Loucy (cell line): ENCODE measurements at regions not wholly inside any gene's neighbourhood (a gene's known extent, or its start where the extent isn't known, plus 50 kb on each side); places are given as distances from the start of the nearest gene placed in this dataset.

Experiments
- EZH2phosphoT487 ChIP-seq: fragments of 200-600 bp; IDR thresholded peaks from 2 replicates; pipeline ENCODE4 v1.6.1; 2018; ENCODE audit warnings: antibody characterized with exemption, mild to moderate bottlenecking, moderate library complexity, borderline replicate concordance
- TF ChIP-seq, protein P1 (sequence below): fragments of 200-600 bp; sonication (generic); conservative IDR thresholded peaks from 2 replicates; pipeline ENCODE4 v1.5.1; 2014; ENCODE audit warnings: mild to moderate bottlenecking, antibody characterized with exemption, low read length

GRCh38 chr21:39084979-39085729, 98.1 kb downstream of the PSMG1 start:
- TF ChIP-seq, protein P1, sequence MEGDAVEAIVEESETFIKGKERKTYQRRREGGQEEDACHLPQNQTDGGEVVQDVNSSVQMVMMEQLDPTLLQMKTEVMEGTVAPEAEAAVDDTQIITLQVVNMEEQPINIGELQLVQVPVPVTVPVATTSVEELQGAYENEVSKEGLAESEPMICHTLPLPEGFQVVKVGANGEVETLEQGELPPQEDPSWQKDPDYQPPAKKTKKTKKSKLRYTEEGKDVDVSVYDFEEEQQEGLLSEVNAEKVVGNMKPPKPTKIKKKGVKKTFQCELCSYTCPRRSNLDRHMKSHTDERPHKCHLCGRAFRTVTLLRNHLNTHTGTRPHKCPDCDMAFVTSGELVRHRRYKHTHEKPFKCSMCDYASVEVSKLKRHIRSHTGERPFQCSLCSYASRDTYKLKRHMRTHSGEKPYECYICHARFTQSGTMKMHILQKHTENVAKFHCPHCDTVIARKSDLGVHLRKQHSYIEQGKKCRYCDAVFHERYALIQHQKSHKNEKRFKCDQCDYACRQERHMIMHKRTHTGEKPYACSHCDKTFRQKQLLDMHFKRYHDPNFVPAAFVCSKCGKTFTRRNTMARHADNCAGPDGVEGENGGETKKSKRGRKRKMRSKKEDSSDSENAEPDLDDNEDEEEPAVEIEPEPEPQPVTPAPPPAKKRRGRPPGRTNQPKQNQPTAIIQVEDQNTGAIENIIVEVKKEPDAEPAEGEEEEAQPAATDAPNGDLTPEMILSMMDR, result no peak
- no peak for TF ChIP-seq EZH2phosphoT487
